Activated naive CD4-positive, alpha-beta T cell treated with anti-CD3 and anti-CD28 coated beads, Interleukin-2, amount 50 U/mL, for 16 hours (primary cell): ENCODE measurements at regions not wholly inside any gene's neighbourhood (a gene's known extent, or its start where the extent isn't known, plus 50 kb on each side); places are given as distances from the start of the nearest gene placed in this dataset.

ENCODE experiments used
- DNase-seq: peaks from one replicate; pipeline ENCODE4 v3.0.0-alpha.2; 2020

GRCh38 chr14:82067221-82067875 is 533.7 kb upstream of the SEL1L start:
- no peak for DNase-seq

- DNase-seq, result no peak
Observed at GRCh38 chr14:82070040-82070439, 536.4 kb upstream of the SEL1L start.

- no peak for DNase-seq
Observed at GRCh38 chr14:82070753-82071152, 537.1 kb upstream of the SEL1L start.

- no peak for DNase-seq
Observed at GRCh38 chr14:82073547-82073946, 539.9 kb upstream of the SEL1L start.

GRCh38 chr14:82075566-82075965 is 541.9 kb upstream of the SEL1L start:
- no peak for DNase-seq

GRCh38 chr14:82079553-82079952 is 545.9 kb upstream of the SEL1L start:
- DNase-seq, result no peak

GRCh38 chr14:82080370-82080769 is 546.7 kb upstream of the SEL1L start:
- no peak for DNase-seq

- no peak for DNase-seq
Observed at GRCh38 chr14:82084813-82085212, 551.2 kb upstream of the SEL1L start.

GRCh38 chr14:82091097-82091496 is 557.4 kb upstream of the SEL1L start:
- no peak for DNase-seq

- DNase-seq, result no peak
Observed at GRCh38 chr14:82094829-82095345, 561.2 kb upstream of the SEL1L start.

- DNase-seq, result no peak
Observed at GRCh38 chr14:82104013-82104412, 570.4 kb upstream of the SEL1L start.

- no peak for DNase-seq
Observed at GRCh38 chr14:82112210-82112839, 578.7 kb upstream of the SEL1L start.

GRCh38 chr14:82113007-82113406 is 579.4 kb upstream of the SEL1L start:
- DNase-seq, result no peak

- no peak for DNase-seq
Observed at GRCh38 chr14:82113710-82114109, 580.1 kb upstream of the SEL1L start.

- DNase-seq, result no peak
Observed at GRCh38 chr14:82116721-82117120, 583.1 kb upstream of the SEL1L start.

GRCh38 chr14:82122655-82123054 is 589.0 kb upstream of the SEL1L start:
- no peak for DNase-seq

- no peak for DNase-seq
Observed at GRCh38 chr14:82124511-82124910, 590.9 kb upstream of the SEL1L start.

- no peak for DNase-seq
Observed at GRCh38 chr14:82126006-82126405, 592.4 kb upstream of the SEL1L start.

- DNase-seq, result no peak
Observed at GRCh38 chr14:82134411-82134810, 600.8 kb upstream of the SEL1L start.

GRCh38 chr14:82138431-82138830 is 604.8 kb upstream of the SEL1L start:
- no peak for DNase-seq

GRCh38 chr14:82146846-82147245 is 613.2 kb upstream of the SEL1L start:
- no peak for DNase-seq

GRCh38 chr14:82153689-82154088 is 620.0 kb upstream of the SEL1L start:
- no peak for DNase-seq

- no peak for DNase-seq
Observed at GRCh38 chr14:82159624-82160023, 626.0 kb upstream of the SEL1L start.

- no peak for DNase-seq
Observed at GRCh38 chr14:82180139-82180538, 646.5 kb upstream of the SEL1L start.

GRCh38 chr14:82182646-82183045 is 649.0 kb upstream of the SEL1L start:
- DNase-seq, result no peak
